Prostate gland (tissue), 2 donors: ENCODE measurements at regions not wholly inside any gene's neighbourhood (a gene's known extent, or its start where the extent isn't known, plus 50 kb on each side); places are given as distances from the start of the nearest gene placed in this dataset.

Experiments
- DNase-seq: peaks from one replicate; pipeline ENCODE4 v3.0.0-alpha.2; 2019; ENCODE audit warnings: low spot score
- H3K27ac ChIP-seq, 2 donors: fragments of 200-600 bp; sonication (generic); 2 replicates each; pipeline ENCODE4 v1.5.1; 2017 to 2019
- H3K27me3 ChIP-seq: fragments of 200-600 bp; sonication (generic); replicated peaks from 2 replicates; pipeline ENCODE4 v1.5.1; 2019; ENCODE audit not compliant: insufficient read depth
- H3K36me3 ChIP-seq, 2 donors: fragments of 200-600 bp; sonication (generic); 1 replicate in 1 of 2; 2 replicates in 1 of 2; pipeline versions ENCODE4 v1.5.1 to v1.8.1; 2017 to 2019
- H3K4me1 ChIP-seq: fragments of 200-600 bp; sonication (generic); replicated peaks from 2 replicates; pipeline ENCODE4 v1.5.1; 2019
- H3K4me3 ChIP-seq, 2 donors: fragments of 200-600 bp; sonication (generic); 2 replicates each; pipeline ENCODE4 v1.5.1; 2017 to 2019
- H3K9me3 ChIP-seq: fragments of 200-600 bp; sonication (generic); 2 replicates; pipeline ENCODE4 v1.5.1; 2017
- CTCF ChIP-seq, 4 experiments: fragments of 200-600 bp in 2 of 4; fragments of 450-650 bp in 2 of 4; sonication (generic) in 2 of 4; IDR thresholded peaks; 1 replicate in 3 of 4; 2 replicates in 1 of 4; pipeline ENCODE4 v1.5.1; 2016 to 2019; ENCODE audit warnings: antibody characterized with exemption in 4 of 4, mild to moderate bottlenecking in 2 of 4, moderate library complexity in 2 of 4
- POLR2A ChIP-seq: fragments of 450-650 bp; IDR thresholded peaks from one replicate; pipeline ENCODE4 v1.6.1; 2016; ENCODE audit warnings: antibody characterized with exemption, mild to moderate bottlenecking
- POLR2AphosphoS5 ChIP-seq: sonication (generic); formaldehyde crosslinking; IDR thresholded peaks from one replicate; pipeline ENCODE4 v1.6.1; 2017; ENCODE audit warnings: antibody characterized with exemption
- WGBS: methylation state at CpG from one replicate; pipeline ENCODE4 v1.1.5; 2018; 5-methylcytosine and 5-hydroxymethylcytosine counted together
- intact Hi-C: fragments of 100-400 bp; cut with DNase I; formaldehyde crosslinking; loops from one replicate; pipeline ENCODE4 v1.14.2; 2022

DNA sequence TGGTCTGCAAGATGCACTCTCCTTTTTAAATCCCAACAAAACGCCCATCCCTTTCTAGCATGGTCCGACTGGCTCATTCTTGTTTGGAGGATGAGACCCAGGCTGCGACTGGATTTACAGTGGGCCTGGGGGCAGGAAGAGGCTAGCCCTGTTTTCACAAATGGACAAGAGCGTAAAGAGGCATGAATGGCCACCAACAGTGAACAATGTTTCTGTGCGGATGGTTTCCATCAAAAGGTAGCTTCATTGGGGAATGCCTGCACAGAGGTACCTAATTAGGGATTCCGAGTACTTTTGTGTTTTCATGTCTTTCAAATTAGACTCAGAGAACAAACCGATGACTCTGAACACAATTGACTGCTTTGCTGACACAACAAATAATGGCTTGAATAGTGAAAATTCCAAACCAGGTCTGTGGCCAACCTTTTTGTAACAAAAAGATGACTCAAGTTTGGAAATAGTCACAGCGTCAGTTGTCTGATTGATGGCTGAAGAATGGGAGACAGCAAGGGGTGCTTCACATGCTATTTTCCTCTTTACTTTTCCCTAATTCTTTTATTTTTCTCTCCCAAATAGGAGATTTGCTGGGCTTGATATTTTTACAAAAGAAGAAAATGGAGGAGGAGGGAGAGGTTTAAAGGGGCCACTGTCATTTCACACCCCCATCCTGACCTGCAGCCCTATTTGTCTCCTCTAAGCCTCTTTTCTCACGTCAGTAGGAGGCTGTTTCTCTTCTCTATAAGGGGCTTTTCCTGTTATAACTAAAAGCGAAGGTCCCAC lies 208.1 kb upstream of the S1PR3 start:
- no peak for TF ChIP-seq POLR2A
- no peak for TF ChIP-seq POLR2AphosphoS5
- TF ChIP-seq CTCF (IDR thresholded peaks at IDR 0.05) = no peak
- Histone ChIP-seq H3K4me1 (no peaks in the 10 kb centered on the region), H3K27me3 (no peaks in the 10 kb centered on the region), H3K36me3 (no peaks in the 10 kb centered on the region), H3K4me3 (no peak overlapping the region), H3K9me3 (no peaks in the 10 kb centered on the region), H3K27ac (no peak overlapping the region)
- intact Hi-C loops = loop anchor here (5.0 kb wide), 1 partner anchor 36 kb away; no protein-coding TSS in a partner anchor
- DNase-seq = no peak
- WGBS = 85% methylated on average over 10 of the region's 10 CpGs

DNA sequence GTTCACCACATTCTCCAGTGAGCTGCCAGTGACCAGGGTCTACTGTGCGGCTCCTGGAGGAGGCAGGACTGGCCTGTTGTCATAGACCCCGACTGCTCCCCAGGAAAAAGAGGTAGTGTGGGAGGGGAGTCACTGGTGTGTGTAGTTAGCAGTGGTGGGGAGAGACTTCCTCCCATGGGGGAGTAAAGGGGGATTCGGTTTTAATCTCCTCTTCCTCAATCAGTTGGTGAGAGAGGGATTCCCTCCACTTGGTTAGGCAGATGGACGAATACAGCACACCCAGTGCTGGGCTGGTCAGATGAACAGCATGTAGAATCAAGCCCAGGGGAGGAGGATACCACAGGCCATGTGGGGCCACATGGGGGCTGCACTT lies 207.6 kb upstream of the S1PR3 start:
- no peak for DNase-seq
- intact Hi-C loops = loop anchor here (5.0 kb wide), 1 partner anchor 36 kb away; no protein-coding TSS in a partner anchor

DNA sequence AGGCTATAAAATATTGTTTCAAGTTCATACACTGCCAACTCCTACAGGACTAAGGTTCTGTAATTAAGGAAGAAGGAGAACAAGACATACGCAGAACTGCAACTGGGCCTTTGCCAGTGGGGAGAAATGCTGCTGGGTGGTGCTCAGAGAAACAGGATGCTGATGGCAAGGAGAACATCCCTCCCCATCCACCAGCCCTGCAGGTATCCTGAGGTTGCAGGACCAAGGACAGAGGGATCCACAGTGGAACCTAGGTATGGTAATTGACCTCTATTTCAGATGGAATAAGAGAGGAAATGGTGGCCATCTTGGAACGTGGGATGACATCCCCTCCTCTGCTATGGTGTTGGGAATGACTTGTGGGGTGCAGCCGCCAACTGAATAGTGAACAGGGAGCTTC lies 206.3 kb upstream of the S1PR3 start:
- no peaks in the 10 kb centered on the region for H3K36me3 ChIP-seq
- H3K27ac ChIP-seq = no peak overlapping the region
- no peak overlapping the region for H3K4me3 ChIP-seq
- H3K9me3 ChIP-seq = no peaks in the 10 kb centered on the region
- 83% methylated on average over 3 of the region's 3 CpGs for WGBS
- H3K4me1 ChIP-seq = no peaks in the 10 kb centered on the region
- intact Hi-C loops = loop anchor here (5.0 kb wide), 1 partner anchor 38 kb away; no protein-coding TSS in a partner anchor
- H3K27me3 ChIP-seq = no peaks in the 10 kb centered on the region
- TF ChIP-seq POLR2AphosphoS5 (no peak), POLR2A (no peak), CTCF (IDR thresholded peaks at IDR 0.05) (no peak)
- no peak for DNase-seq

More for the DNA sequence above, 207.6 kb upstream of the S1PR3 start:
- H3K36me3 ChIP-seq = no peaks in the 10 kb centered on the region
- H3K4me3 ChIP-seq = no peak overlapping the region
- H3K4me1 ChIP-seq = no peaks in the 10 kb centered on the region
- TF ChIP-seq POLR2A = no peak
- no peaks in the 10 kb centered on the region for H3K9me3 ChIP-seq
- H3K27me3 ChIP-seq = no peaks in the 10 kb centered on the region
- 74% methylated on average over 4 of the region's 4 CpGs for WGBS
- no peak overlapping the region for H3K27ac ChIP-seq

GRCh38 chr9:88786291-88787079 lies 204.8 kb upstream of the S1PR3 start:
- Histone ChIP-seq H3K4me3 (no peak overlapping the region), H3K4me1 (no peaks in the 10 kb centered on the region), H3K36me3 (no peaks in the 10 kb centered on the region), H3K27ac (no peak overlapping the region), H3K9me3 (no peaks in the 10 kb centered on the region), H3K27me3 (no peaks in the 10 kb centered on the region)
- 51% methylated on average over 12 of the region's 12 CpGs for WGBS
- DNase-seq = no peak
- intact Hi-C loops = no loop called here
- TF ChIP-seq CTCF (IDR thresholded peaks at IDR 0.05) = no peak
- no peak for TF ChIP-seq POLR2AphosphoS5
- TF ChIP-seq POLR2A = no peak

DNA sequence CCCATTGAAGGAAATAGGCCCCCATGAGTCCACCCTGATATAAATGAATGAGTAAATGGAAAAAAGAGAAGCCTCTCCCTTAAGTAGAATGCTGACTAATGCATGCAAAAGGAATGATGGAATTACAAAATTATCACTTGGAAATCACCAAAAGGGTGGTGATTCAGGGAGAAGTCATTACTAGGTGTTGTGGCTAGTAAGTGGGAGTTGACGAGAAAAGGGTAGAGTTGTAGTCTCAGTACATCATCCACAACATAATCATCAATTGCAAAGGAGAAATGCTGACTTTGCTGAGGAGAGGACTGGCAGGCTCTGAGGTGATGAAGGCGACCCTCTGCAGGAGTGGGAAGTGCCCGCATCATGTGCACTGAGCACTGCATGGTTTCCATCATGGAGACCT lies 201.5 kb upstream of the S1PR3 start:
- no peak overlapping the region for H3K27ac ChIP-seq
- intact Hi-C loops = no loop called here

More for the DNA sequence above, 201.5 kb upstream of the S1PR3 start:
- Histone ChIP-seq H3K9me3 (no peaks in the 10 kb centered on the region), H3K27me3 (no peaks in the 10 kb centered on the region), H3K4me1 (no peaks in the 10 kb centered on the region), H3K36me3 (no peaks in the 10 kb centered on the region), H3K4me3 (no peak overlapping the region)
- 87% methylated on average over 3 of the region's 3 CpGs for WGBS
- TF ChIP-seq POLR2A = no peak
- no peak for TF ChIP-seq POLR2AphosphoS5
- no peak for TF ChIP-seq CTCF (IDR thresholded peaks at IDR 0.05)
- DNase-seq = no peak
